HL-60 (cell line): ENCODE measurements at regions not wholly inside any gene's neighbourhood (a gene's known extent, or its start where the extent isn't known, plus 50 kb on each side); places are given as distances from the start of the nearest gene placed in this dataset.

Experiments used
- CTCF ChIP-seq: IDR thresholded peaks from one replicate; pipeline ENCODE4 v1.5.1; 2011; ENCODE audit warnings: low read length, control low read depth, inconsistent platforms; ENCODE audit not compliant: insufficient read depth
- POLR2AphosphoS5 ChIP-seq: IDR thresholded peaks from 2 replicates; pipeline ENCODE4 v1.6.1; 2012; ENCODE audit warnings: low read depth
- SPI1 ChIP-seq: IDR thresholded peaks from 2 replicates; pipeline ENCODE4 v1.6.1; 2012; ENCODE audit warnings: low read depth, mild to moderate bottlenecking, borderline replicate concordance

DNA sequence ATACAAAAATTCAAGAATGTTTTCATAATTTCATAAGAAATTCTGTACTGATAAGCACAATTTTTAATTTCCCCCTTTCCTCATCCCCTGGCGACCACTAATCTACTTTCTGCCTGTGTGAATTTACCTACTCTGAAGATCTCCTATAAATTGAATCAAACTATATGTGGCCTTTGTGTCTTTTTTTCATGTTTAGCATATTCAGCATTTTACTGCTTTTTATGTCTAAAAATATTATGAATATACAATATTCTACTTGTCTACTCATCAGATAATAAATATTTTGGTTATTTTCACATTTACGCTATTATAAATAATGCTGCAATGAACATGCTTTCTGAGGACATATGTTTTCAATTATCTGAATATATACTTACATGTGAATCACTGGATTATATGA lies 144.8 kb downstream of the CYLC2 start:
- TF ChIP-seq CTCF = no peak
- no peak for TF ChIP-seq SPI1
- TF ChIP-seq POLR2AphosphoS5 = no peak
